ENCODE measurements at regions not wholly inside any gene's neighbourhood (a gene's known extent, or its start where the extent isn't known, plus 50 kb on each side); places are given as distances from the start of the nearest gene placed in this dataset.
A peak's percentile ranks its signal among the peaks of the same experiment; 100 is the strongest.

DNA sequence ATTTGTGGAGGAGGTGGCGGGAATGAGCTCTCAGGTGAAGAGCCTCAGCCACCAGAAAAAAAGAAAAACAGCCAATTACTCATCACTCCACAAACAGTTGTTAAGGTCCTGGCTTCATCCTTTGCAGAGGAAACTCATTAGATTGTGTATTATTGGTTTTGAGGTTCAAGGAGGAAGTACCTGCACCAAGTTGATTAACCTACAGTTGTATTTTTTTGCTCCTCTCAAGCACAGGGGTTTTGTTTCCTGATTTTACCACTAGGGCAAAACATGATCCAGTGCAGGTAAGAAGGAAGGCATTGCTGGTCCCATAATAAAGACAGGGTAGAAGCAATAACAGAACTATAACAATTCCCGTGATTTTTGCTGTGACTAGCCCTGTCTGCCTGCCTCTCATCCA lies 84.0 kb upstream of the QRFPR start:
- H3K9me3 Mint-ChIP-seq: no peaks in the 10 kb centered on the region
- TF ChIP-seq, protein P1, sequence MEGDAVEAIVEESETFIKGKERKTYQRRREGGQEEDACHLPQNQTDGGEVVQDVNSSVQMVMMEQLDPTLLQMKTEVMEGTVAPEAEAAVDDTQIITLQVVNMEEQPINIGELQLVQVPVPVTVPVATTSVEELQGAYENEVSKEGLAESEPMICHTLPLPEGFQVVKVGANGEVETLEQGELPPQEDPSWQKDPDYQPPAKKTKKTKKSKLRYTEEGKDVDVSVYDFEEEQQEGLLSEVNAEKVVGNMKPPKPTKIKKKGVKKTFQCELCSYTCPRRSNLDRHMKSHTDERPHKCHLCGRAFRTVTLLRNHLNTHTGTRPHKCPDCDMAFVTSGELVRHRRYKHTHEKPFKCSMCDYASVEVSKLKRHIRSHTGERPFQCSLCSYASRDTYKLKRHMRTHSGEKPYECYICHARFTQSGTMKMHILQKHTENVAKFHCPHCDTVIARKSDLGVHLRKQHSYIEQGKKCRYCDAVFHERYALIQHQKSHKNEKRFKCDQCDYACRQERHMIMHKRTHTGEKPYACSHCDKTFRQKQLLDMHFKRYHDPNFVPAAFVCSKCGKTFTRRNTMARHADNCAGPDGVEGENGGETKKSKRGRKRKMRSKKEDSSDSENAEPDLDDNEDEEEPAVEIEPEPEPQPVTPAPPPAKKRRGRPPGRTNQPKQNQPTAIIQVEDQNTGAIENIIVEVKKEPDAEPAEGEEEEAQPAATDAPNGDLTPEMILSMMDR (IDR thresholded peaks at IDR 0.05): no peak
- H3K27ac Mint-ChIP-seq: no peak overlapping the region
- H3K36me3 Mint-ChIP-seq (ENCODE audit: low read depth): no peaks in the 10 kb centered on the region
- no peak overlapping the region for H3K4me3 Mint-ChIP-seq
- H3K27me3 Mint-ChIP-seq (ENCODE audit: insufficient read depth): no peaks in the 10 kb centered on the region; the same call in 1 of the 2 replicates
- no peak for DNase-seq
- H3K4me1 Mint-ChIP-seq (ENCODE audit: low read depth): 0 out of 2 replicates have a peak, but pooled peaks cover 5% of the 10 kb centered on the region

DNA sequence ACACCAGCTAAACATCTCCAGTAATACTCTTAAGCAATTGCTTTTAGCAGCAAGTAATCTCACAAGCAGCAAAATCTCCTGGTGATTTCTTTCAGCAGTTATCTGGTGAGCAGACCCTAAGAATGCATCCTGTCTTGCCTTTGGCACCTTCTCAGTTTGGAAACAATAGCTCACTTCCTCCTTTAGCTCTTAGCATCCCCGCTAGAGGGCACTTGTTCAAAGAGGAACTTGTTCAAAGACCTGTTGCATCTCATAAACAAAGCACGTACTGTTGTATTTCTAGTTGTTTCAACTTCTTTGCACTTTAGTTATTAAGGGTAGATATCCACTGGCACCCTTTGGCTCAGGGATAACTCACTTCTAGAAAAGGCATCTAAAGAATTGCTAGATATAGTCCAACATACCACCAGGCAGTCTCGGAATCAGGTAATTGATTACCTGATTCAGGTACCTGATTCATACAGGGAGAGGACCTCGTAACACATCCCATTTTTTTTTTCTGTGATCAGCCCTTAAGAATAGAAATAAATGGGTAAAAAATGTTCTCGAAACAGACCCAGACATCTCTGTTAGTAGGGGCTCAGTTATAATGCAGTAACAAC lies 81.9 kb upstream of the QRFPR start:
- DNase-seq: peak; percentile 67
- Mint-ChIP-seq H3K9me3 (no peaks in the 10 kb centered on the region), H3K36me3 (ENCODE audit: low read depth) (no peaks in the 10 kb centered on the region), H3K4me1 (ENCODE audit: low read depth) (0 out of 2 replicates have a peak, but pooled peaks cover 5% of the 10 kb centered on the region), H3K27me3 (ENCODE audit: insufficient read depth) (peaks cover 2% of the 10 kb centered on the region; the same call in 1 of the 2 replicates), H3K27ac (no peak overlapping the region), H3K4me3 (no peak overlapping the region)
- TF ChIP-seq, protein P1 (IDR thresholded peaks at IDR 0.05): peak; percentile 84

DNA sequence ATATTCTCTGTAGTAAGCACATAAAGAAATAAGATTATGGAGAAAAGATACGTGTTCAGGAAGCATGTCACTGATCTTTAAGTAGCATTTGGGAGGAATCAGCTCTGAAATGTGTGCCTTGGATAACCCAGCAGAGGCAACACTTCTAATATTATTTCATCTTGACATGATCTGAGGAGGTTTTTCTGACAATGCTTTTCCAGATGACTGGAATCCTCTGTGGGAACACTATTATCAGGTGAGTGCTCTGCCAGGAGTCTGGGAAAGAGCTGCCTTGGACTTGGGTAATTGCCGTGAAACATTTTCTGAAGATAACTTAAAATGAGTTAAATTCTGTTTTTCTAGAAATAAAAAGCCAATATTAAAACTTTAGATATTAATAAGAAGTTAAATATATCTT lies 78.2 kb upstream of the QRFPR start:
- TF ChIP-seq, protein P1 (IDR thresholded peaks at IDR 0.05): no peak
- no peak for DNase-seq
- H3K9me3 Mint-ChIP-seq: no peaks in the 10 kb centered on the region
- H3K36me3 Mint-ChIP-seq (ENCODE audit: low read depth): no peaks in the 10 kb centered on the region
- peaks cover 14% of the 10 kb centered on the region for H3K27me3 Mint-ChIP-seq (ENCODE audit: insufficient read depth)
- no peak overlapping the region for H3K27ac Mint-ChIP-seq
- 0 out of 2 replicates have a peak, but pooled peaks cover 5% of the 10 kb centered on the region for H3K4me1 Mint-ChIP-seq (ENCODE audit: low read depth)
- no peak overlapping the region for H3K4me3 Mint-ChIP-seq

DNA sequence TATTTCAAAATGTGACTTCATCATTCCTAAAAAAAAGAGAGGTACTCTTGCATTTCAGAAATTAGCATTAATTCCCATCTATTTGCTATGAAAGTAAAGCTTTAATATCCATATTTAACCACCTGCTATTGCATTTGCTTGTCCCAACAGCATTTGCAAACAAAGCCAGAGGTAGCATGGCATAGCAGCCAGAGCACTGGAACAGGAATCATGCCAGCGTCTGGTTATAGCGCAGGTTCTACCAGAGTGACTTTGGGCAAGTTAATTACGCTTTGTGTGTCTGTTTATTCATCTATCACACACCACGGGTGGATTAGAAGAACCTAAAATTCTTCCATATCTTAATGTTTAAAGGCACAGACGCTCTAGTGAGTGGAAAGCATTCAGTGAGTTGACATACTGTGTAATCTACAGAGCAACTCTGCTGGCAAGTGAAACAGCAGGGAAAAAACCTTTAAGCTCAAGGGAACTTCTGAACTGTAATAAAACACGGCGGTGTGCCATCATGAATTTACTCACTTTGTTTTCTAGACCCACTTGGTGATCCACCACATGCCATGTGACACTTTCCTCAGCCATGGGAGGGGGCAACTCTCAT lies 76.6 kb upstream of the QRFPR start:
- Mint-ChIP-seq H3K4me1 (ENCODE audit: low read depth) (no peaks in the 10 kb centered on the region), H3K27me3 (ENCODE audit: insufficient read depth) (peaks cover 14% of the 10 kb centered on the region), H3K9me3 (no peaks in the 10 kb centered on the region), H3K36me3 (ENCODE audit: low read depth) (no peaks in the 10 kb centered on the region), H3K27ac (no peak overlapping the region), H3K4me3 (no peak overlapping the region)
- TF ChIP-seq, protein P1 (IDR thresholded peaks at IDR 0.05): no peak
- no peak for DNase-seq

DNA sequence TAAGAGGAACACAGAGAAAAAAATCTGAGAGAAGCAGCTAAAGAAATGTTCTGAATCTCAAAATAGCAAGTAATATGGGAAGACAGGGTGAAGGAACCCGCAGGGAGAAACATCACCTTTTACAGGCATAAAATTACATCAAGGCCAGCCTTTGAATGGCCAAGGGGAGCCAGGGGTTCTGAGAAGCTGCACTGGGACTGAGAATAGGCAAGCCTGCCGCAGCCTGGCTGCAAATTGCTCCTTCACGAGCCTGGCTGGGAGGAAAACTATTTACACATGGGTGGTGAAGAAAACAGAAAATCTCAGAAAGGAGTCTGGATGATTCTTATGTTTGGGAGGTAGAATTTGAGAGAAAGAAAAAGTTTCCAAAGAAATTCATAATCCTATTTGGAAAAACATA lies 74.5 kb upstream of the QRFPR start:
- Mint-ChIP-seq H3K9me3 (no peaks in the 10 kb centered on the region), H3K4me3 (no peak overlapping the region), H3K36me3 (ENCODE audit: low read depth) (no peaks in the 10 kb centered on the region), H3K27me3 (ENCODE audit: insufficient read depth) (peaks cover 16% of the 10 kb centered on the region), H3K27ac (no peak overlapping the region), H3K4me1 (ENCODE audit: low read depth) (no peaks in the 10 kb centered on the region)
- TF ChIP-seq, protein P1 (IDR thresholded peaks at IDR 0.05): no peak
- no peak for DNase-seq

Measured in HFFc6 (cell line).